ENCODE measurements at regions not wholly inside any gene's neighbourhood (a gene's known extent, or its start where the extent isn't known, plus 50 kb on each side); places are given as distances from the start of the nearest gene placed in this dataset.

DNA sequence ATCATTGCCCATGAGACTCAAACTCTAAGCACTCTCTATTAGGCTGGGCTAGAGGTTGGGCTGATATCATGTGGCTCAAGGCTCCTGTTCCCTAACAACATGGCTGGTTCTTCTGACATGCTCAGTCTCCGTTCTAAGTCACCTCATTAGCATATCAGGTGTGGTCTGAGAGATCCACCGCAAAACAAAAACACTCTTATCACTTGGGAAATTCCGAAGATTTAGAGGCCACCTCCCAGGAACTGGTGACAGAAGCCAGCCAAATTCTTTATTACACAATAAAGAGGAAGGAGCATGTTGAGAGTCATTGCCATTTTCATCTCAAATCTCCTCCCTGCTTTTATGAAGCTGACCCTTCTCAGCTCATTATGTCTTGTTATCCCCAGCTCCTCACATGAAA lies 107.6 kb downstream of the MSX2 start:
- no peak overlapping the region for H3K27ac ChIP-seq
- H3K4me3 ChIP-seq: no peak overlapping the region
- no peak for DNase-seq (ENCODE audit: low spot score)
- TF ChIP-seq, protein P1, sequence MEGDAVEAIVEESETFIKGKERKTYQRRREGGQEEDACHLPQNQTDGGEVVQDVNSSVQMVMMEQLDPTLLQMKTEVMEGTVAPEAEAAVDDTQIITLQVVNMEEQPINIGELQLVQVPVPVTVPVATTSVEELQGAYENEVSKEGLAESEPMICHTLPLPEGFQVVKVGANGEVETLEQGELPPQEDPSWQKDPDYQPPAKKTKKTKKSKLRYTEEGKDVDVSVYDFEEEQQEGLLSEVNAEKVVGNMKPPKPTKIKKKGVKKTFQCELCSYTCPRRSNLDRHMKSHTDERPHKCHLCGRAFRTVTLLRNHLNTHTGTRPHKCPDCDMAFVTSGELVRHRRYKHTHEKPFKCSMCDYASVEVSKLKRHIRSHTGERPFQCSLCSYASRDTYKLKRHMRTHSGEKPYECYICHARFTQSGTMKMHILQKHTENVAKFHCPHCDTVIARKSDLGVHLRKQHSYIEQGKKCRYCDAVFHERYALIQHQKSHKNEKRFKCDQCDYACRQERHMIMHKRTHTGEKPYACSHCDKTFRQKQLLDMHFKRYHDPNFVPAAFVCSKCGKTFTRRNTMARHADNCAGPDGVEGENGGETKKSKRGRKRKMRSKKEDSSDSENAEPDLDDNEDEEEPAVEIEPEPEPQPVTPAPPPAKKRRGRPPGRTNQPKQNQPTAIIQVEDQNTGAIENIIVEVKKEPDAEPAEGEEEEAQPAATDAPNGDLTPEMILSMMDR (IDR thresholded peaks at IDR 0.05): no peak

DNA sequence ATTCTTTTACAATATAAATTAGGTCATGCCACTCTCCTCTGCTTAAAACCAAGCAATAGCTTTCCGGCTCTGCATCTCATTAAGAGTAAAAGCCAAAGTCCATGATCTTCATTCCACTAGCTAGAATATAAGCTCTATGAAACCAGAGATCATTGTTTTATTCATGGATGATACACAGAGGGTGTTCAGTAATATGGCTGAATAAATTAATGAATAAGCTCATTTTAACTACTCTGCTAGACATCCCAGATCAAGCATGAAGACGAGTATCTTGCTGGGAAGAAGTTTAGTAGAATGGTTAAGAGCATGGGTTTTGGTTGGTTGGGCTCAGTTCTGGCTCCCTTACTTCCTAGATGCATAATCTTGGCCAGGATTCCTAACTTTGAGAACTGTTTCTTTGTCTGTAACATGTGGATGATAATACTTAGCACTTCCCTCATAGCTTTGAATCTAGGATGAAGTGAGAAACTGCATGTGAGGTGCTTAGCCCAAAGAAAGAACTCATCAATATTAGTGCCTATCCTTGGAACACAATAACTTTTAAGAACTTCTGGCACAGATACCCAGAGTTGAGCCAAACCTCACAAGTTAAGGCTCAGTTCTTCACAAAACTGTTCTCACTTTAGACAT lies 106.8 kb downstream of the MSX2 start:
- TF ChIP-seq, protein P1 (IDR thresholded peaks at IDR 0.05): no peak
- Histone ChIP-seq H3K4me3 (no peak overlapping the region), H3K27ac (no peak overlapping the region)
- no peak for DNase-seq (ENCODE audit: low spot score)

DNA sequence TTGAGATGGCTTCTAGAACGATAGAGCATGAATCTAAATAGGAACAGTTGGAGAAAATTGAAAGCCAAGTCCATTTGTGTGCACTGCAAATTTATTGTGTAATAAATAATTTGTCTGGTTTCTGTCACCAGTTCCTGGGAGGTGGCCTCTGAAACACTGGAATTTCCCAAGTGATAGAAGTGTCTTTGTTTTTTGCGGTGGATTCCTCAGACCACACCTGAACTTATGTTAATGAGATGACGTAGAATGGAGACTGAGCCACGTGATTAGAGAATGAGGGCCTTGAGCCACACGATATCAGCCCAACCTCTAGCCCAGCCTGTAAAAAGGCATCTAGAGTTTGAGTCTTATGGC lies 105.1 kb downstream of the MSX2 start:
- TF ChIP-seq, protein P1 (IDR thresholded peaks at IDR 0.05): no peak
- Histone ChIP-seq H3K27ac (no peak overlapping the region), H3K4me3 (no peak overlapping the region)
- no peak for DNase-seq (ENCODE audit: low spot score)

DNA sequence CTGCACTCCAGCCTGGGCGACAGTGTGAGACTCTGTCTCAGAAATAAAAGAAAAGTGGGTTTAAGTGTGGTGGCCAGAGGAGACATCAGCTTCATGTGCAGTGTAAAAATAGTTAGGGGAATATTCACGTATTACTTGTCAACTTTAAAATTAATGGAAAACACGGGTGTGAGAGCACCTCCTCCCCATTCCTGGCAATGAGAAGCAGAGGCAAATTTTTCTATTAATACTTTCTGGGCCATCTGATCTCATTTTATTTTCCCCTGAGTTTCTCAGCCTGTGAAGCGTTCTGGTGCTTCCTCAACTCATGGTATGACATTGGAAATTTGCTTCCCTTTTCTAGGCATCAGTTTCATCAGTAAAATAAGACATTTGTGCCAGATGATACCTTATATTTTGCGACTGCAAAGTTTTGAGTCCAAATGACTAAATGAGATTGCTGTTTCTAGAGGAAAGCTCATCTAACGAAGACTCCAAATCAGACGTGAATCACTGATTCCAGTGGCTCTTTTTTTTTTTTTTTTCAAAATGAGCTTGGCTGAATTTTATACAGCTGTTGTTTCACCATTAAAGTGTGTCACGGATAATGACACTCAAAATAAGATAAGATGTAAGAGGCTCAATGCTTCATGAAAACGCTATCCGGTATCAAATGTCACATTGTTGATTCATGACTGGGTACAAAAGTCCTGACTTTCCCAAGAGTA lies 104.6 kb downstream of the MSX2 start:
- TF ChIP-seq, protein P1 (IDR thresholded peaks at IDR 0.05): no peak
- H3K4me3 ChIP-seq: no peak overlapping the region
- no peak for DNase-seq (ENCODE audit: low spot score)
- H3K27ac ChIP-seq: no peak overlapping the region

DNA sequence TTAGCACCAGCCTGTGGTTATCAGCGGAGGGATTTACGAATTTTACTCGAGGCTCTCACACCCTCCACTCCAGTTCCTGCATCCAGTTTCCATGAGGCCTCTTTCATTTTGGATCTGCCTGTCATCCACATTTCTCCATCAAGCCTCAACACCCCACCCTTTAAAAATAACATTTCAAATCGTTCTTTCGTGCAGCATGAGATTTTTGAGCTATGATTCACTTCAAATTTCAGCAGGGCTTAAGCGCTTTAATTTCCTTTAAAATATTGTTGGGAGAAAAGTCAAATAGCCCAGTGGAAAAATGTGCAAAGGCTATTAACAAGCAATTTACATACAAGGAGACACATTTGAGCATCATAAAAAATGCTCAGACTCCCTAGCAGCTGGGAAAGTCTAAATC lies 103.2 kb downstream of the MSX2 start:
- H3K4me3 ChIP-seq: no peak overlapping the region
- no peak for DNase-seq (ENCODE audit: low spot score)
- TF ChIP-seq, protein P1 (IDR thresholded peaks at IDR 0.05): no peak
- no peak overlapping the region for H3K27ac ChIP-seq

DNA sequence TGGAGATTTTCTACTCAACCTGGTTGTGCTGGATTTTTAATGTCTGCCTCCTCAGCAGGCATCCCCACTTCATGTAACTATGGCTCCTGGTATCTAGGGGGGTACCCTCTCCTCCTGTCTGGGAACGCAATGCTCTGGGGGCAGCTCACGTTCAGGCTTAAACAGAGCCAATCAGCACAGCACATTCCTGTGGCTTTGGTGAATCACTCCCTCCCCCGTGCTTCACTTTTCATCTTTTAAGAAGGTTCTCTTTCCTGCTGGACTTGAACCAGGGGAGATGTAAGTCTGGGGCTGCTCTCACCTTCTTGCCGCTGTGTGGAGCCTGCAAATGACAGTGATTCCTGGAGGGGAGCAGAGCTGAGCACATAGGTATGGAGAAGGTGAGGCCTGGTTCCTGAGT lies 101.2 kb downstream of the MSX2 start:
- no peak overlapping the region for H3K4me3 ChIP-seq
- TF ChIP-seq, protein P1 (IDR thresholded peaks at IDR 0.05): no peak

DNA sequence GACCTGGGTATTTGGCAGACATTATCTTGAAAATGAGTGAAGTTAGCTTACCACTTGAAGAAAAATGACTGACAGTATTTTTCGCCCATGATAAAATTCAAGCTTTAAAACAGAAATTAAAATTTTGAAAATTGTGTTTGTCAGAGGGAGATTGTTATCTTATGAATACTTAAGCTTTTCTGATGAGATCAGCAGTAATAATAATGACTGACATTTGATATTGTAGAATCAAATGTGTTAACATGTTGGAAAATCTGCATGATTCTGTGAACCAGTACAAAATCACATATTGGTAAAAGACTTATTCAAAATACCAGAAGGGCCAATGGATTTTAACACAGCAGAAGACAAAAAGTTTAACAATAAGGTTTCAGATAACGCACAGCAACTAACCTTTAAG lies 94.0 kb downstream of the MSX2 start:
- H3K27ac ChIP-seq: no peak overlapping the region
- DNase-seq (ENCODE audit: low spot score): no peak
- TF ChIP-seq, protein P1 (IDR thresholded peaks at IDR 0.05): no peak
- no peak overlapping the region for H3K4me3 ChIP-seq

More for the DNA sequence above, 101.2 kb downstream of the MSX2 start:
- no peak for DNase-seq (ENCODE audit: low spot score)
- no peak overlapping the region for H3K27ac ChIP-seq

All from coronary artery (tissue), 2 donors.